Fibroblast of lung (primary cell): ENCODE measurements at regions not wholly inside any gene's neighbourhood (a gene's known extent, or its start where the extent isn't known, plus 50 kb on each side); places are given as distances from the start of the nearest gene placed in this dataset.
"Not testable (repeated sequence)": the region's sequence is repeated elsewhere in the genome, so short reads cannot be mapped to it uniquely, and the experiment has no call there.

Experiments used
- EZH2 ChIP-seq: IDR thresholded peaks from 2 replicates; pipeline ENCODE4 v1.5.1; 2012; ENCODE audit warnings: low read length, control low read depth, mild to moderate bottlenecking; ENCODE audit errors: missing control alignments
- TF ChIP-seq, protein P1 (sequence below), 2 donors: IDR thresholded peaks in 1 of 2; conservative IDR thresholded peaks in 1 of 2; 1 replicate in 1 of 2; 2 replicates in 1 of 2; pipeline ENCODE4 v1.5.1; 2011 to 2012; ENCODE audit warnings: low read length in 2 of 2, control low read depth in 1 of 2, inconsistent platforms in 1 of 2, low read depth in 1 of 2, mild to moderate bottlenecking in 1 of 2

DNA sequence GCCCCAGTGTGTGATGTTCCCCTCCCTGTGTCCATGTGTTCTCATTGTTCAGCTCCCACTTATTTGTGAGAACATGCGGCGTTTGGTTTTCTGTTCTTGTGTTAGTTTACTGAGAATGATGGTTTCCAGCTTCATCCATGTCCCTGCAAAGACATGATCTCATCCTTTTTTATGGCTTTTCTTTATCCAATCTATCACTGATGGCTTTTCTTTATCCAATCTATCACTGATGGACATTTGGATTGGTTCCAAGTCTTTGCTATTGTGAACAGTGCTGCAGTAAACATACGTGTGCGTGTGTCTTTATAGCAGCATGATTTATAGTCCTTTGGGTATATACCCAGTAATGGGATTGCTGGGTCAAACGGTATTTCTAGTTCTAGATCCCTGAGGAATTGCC lies 455.8 kb downstream of the MAT2B start:
- TF ChIP-seq, protein P1, sequence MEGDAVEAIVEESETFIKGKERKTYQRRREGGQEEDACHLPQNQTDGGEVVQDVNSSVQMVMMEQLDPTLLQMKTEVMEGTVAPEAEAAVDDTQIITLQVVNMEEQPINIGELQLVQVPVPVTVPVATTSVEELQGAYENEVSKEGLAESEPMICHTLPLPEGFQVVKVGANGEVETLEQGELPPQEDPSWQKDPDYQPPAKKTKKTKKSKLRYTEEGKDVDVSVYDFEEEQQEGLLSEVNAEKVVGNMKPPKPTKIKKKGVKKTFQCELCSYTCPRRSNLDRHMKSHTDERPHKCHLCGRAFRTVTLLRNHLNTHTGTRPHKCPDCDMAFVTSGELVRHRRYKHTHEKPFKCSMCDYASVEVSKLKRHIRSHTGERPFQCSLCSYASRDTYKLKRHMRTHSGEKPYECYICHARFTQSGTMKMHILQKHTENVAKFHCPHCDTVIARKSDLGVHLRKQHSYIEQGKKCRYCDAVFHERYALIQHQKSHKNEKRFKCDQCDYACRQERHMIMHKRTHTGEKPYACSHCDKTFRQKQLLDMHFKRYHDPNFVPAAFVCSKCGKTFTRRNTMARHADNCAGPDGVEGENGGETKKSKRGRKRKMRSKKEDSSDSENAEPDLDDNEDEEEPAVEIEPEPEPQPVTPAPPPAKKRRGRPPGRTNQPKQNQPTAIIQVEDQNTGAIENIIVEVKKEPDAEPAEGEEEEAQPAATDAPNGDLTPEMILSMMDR (conservative IDR thresholded peaks at IDR 0.05 in 1 of 2, IDR thresholded peaks at IDR 0.05 in 1 of 2; ENCODE audit: low read depth in 1 of 2, low read length in 2 of 2) = not testable (repeated sequence)
- not testable (repeated sequence) for TF ChIP-seq EZH2
